NCI-H187 (cell line): ENCODE measurements at regions not wholly inside any gene's neighbourhood (a gene's known extent, or its start where the extent isn't known, plus 50 kb on each side); places are given as distances from the start of the nearest gene placed in this dataset.
"Not testable (repeated sequence)": the region's sequence is repeated elsewhere in the genome, so short reads cannot be mapped to it uniquely, and the experiment has no call there.

Source experiments
- DNase-seq, 2 experiments: peaks; one replicate each; lab custom pipeline; 2025; lab: John Stamatoyannopoulos, UW

GRCh38 chr4:66928881-66929280 is 616.4 kb downstream of the CENPC start:
- DNase-seq, result not testable (repeated sequence)

GRCh38 chr4:66927937-66928336 is 617.4 kb downstream of the CENPC start:
- DNase-seq, result peak; percentile 49 to 74

GRCh38 chr4:66926687-66927086 is 618.6 kb downstream of the CENPC start:
- DNase-seq, result no peak

- DNase-seq, result no peak
These were observed 622.0 kb downstream of the CENPC start for GRCh38 chr4:66923081-66923865.

- DNase-seq, result no peak
These were observed 623.9 kb downstream of the CENPC start for GRCh38 chr4:66921433-66921832.

GRCh38 chr4:66920514-66920913 is 624.8 kb downstream of the CENPC start:
- no peak for DNase-seq

GRCh38 chr4:66911880-66912279 is 633.4 kb downstream of the CENPC start:
- DNase-seq, result no peak

- DNase-seq, result peak; percentile 64 to 87
These were observed 639.0 kb downstream of the CENPC start for GRCh38 chr4:66906314-66906713.

GRCh38 chr4:66899422-66900065 is 645.8 kb downstream of the CENPC start:
- DNase-seq, result no peak

- no peak for DNase-seq
These were observed 651.5 kb downstream of the CENPC start for GRCh38 chr4:66893807-66894206.

GRCh38 chr4:66887061-66887460 is 658.2 kb downstream of the CENPC start:
- no peak for DNase-seq

GRCh38 chr4:66885501-66886165 is 659.7 kb downstream of the CENPC start:
- DNase-seq, result no peak

GRCh38 chr4:66876946-66877345 is 668.4 kb downstream of the CENPC start:
- DNase-seq, result no peak

- no peak for DNase-seq
These were observed 672.6 kb downstream of the CENPC start for GRCh38 chr4:66872661-66873060.

- DNase-seq, result no peak
These were observed 681.8 kb downstream of the CENPC start for GRCh38 chr4:66863481-66863880.

GRCh38 chr4:66855956-66856355 is 689.3 kb downstream of the CENPC start:
- DNase-seq, result no peak

GRCh38 chr4:66853845-66854244 is 691.5 kb downstream of the CENPC start:
- DNase-seq, result no peak

GRCh38 chr4:66852843-66853242 is 692.5 kb downstream of the CENPC start:
- no peak for DNase-seq

GRCh38 chr4:66849596-66849995 is 695.7 kb downstream of the CENPC start:
- DNase-seq, result no peak

GRCh38 chr4:66842724-66843088 is 702.6 kb downstream of the CENPC start:
- DNase-seq, result no peak

GRCh38 chr4:66842026-66842723 is 703.1 kb downstream of the CENPC start:
- no peak for DNase-seq

- no peak for DNase-seq
These were observed 705.1 kb downstream of the CENPC start for GRCh38 chr4:66840178-66840577.
